GM23338 (cell line): ENCODE measurements at regions not wholly inside any gene's neighbourhood (a gene's known extent, or its start where the extent isn't known, plus 50 kb on each side); places are given as distances from the start of the nearest gene placed in this dataset.

ENCODE experiments used
- ATAC-seq: fragments of 200-7000 bp; cut with Tn5 transposase; 3 replicates; pipeline ENCODE4 v1.9.1; 2020
- DNase-seq: peaks from one replicate; pipeline ENCODE4 v3.0.0-alpha.2; 2015; ENCODE audit warnings: low spot score
- H2AFZ ChIP-seq: fragments of 200-600 bp; sonication (generic); 2 replicates; pipeline ENCODE4 v1.8.0; 2016; ENCODE audit warnings: antibody characterized with exemption, mild to moderate bottlenecking, moderate library complexity
- H3F3A ChIP-seq: fragments of 200-600 bp; sonication (generic); replicated peaks from 2 replicates; pipeline ENCODE4 v1.8.0; 2017; ENCODE audit warnings: antibody characterized with exemption, mixed run types, low read depth
- H3K27ac ChIP-seq: fragments of 200-600 bp; sonication (generic); 2 replicates; pipeline ENCODE4 v1.6.1; 2016; ENCODE audit warnings: low read depth
- H3K27me3 ChIP-seq: fragments of 200-600 bp; sonication (generic); 2 replicates; pipeline ENCODE4 v1.8.0; 2016; ENCODE audit warnings: mild to moderate bottlenecking, mixed run types, moderate library complexity; ENCODE audit not compliant: insufficient read depth
- H3K36me3 ChIP-seq: fragments of 200-600 bp; sonication (generic); 2 replicates; pipeline ENCODE4 v1.8.0; 2016; ENCODE audit warnings: mild to moderate bottlenecking; ENCODE audit not compliant: insufficient read depth
- H3K4me1 ChIP-seq: fragments of 200-600 bp; sonication (generic); 2 replicates; pipeline ENCODE4 v1.8.0; 2016; ENCODE audit warnings: mild to moderate bottlenecking, moderate library complexity; ENCODE audit not compliant: insufficient read depth
- H3K4me2 ChIP-seq: fragments of 200-600 bp; sonication (generic); 2 replicates; pipeline ENCODE4 v1.7.1; 2017; ENCODE audit warnings: mixed run types
- H3K4me3 ChIP-seq: fragments of 200-600 bp; sonication (generic); 2 replicates; pipeline ENCODE4 v1.6.1; 2016; ENCODE audit warnings: mixed run types
- H3K79me2 ChIP-seq: fragments of 200-600 bp; sonication (generic); replicated peaks from 2 replicates; pipeline ENCODE4 v1.8.0; 2017; ENCODE audit warnings: mild to moderate bottlenecking; ENCODE audit not compliant: insufficient read depth
- H3K9me2 ChIP-seq: fragments of 200-600 bp; sonication (generic); 2 replicates; pipeline ENCODE4 v1.8.0; 2017; ENCODE audit not compliant: insufficient read depth
- H4K20me1 ChIP-seq: fragments of 200-600 bp; sonication (generic); replicated peaks from 2 replicates; pipeline ENCODE4 v1.8.0; 2017; ENCODE audit warnings: mild to moderate bottlenecking; ENCODE audit not compliant: insufficient read depth
- H3K27ac Mint-ChIP-seq: 2 replicates; pipeline ENCODE4 v1.8.0; 2020; ENCODE audit warnings: inconsistent platforms, mild to moderate bottlenecking, moderate library complexity, mixed read lengths
- H3K27me3 Mint-ChIP-seq: 3 replicates; pipeline ENCODE4 v1.8.0; 2022; ENCODE audit warnings: low read depth, mild to moderate bottlenecking, moderate library complexity, mixed read lengths, inconsistent platforms; ENCODE audit not compliant: insufficient read depth, poor library complexity
- H3K36me3 Mint-ChIP-seq: 3 replicates; pipeline ENCODE4 v1.8.0; 2021; ENCODE audit warnings: low read depth, mild to moderate bottlenecking, inconsistent platforms, moderate library complexity, mixed read lengths
- H3K4me1 Mint-ChIP-seq: 3 replicates; pipeline ENCODE4 v1.8.0; 2020; ENCODE audit warnings: mild to moderate bottlenecking, inconsistent platforms, mixed read lengths
- H3K4me3 Mint-ChIP-seq: 3 replicates; pipeline ENCODE4 v1.8.0; 2021; ENCODE audit warnings: moderate library complexity, mild to moderate bottlenecking, inconsistent platforms, mixed read lengths
- H3K9me3 Mint-ChIP-seq: 3 replicates; pipeline ENCODE4 v1.8.0; 2020; ENCODE audit warnings: moderate library complexity, mild to moderate bottlenecking, inconsistent platforms, mixed read lengths
- CREB1 ChIP-seq: fragments of 250-450 bp; sonication (Bioruptor Pico); IDR thresholded peaks from 2 replicates; pipeline ENCODE4 v1.5.0; 2020; ENCODE audit warnings: low read depth, mild to moderate bottlenecking, moderate library complexity
- EZH2 ChIP-seq: fragments of 200-600 bp; sonication (generic); IDR thresholded peaks from one replicate; pipeline ENCODE4 v1.8.0; 2017; ENCODE audit warnings: antibody characterized with exemption, mild to moderate bottlenecking, low read depth; ENCODE audit not compliant: unreplicated experiment
- EZH2phosphoT487 ChIP-seq: fragments of 200-600 bp; sonication (generic); IDR thresholded peaks from one replicate; pipeline ENCODE4 v1.8.1; 2018; ENCODE audit warnings: antibody characterized with exemption; ENCODE audit not compliant: unreplicated experiment
- JUNB ChIP-seq: IDR thresholded peaks from one replicate; pipeline ENCODE4 v1.6.1; 2016; ENCODE audit warnings: antibody characterized with exemption; ENCODE audit not compliant: unreplicated experiment
- NANOG ChIP-seq: IDR thresholded peaks from 2 replicates; pipeline ENCODE4 v1.6.1; 2016; ENCODE audit warnings: antibody characterized with exemption, borderline replicate concordance
- POLR2AphosphoS5 ChIP-seq: IDR thresholded peaks from 2 replicates; pipeline ENCODE4 v1.6.1; 2016; ENCODE audit warnings: antibody characterized with exemption, low read depth
- REST ChIP-seq: IDR thresholded peaks from one replicate; pipeline ENCODE4 v1.6.1; 2018; ENCODE audit warnings: antibody characterized with exemption; ENCODE audit not compliant: unreplicated experiment
- STAT1 ChIP-seq: IDR thresholded peaks from one replicate; pipeline ENCODE4 v1.6.1; 2016; ENCODE audit warnings: antibody characterized with exemption; ENCODE audit not compliant: unreplicated experiment
- ZNF114 ChIP-seq: fragments of 250-450 bp; sonication (Bioruptor Pico); IDR thresholded peaks from 2 replicates; pipeline ENCODE4 v1.5.0; 2020; ENCODE audit warnings: mild to moderate bottlenecking, moderate library complexity
- ZNF331 ChIP-seq: fragments of 250-450 bp; sonication (Bioruptor Pico); IDR thresholded peaks from 2 replicates; pipeline ENCODE4 v1.5.0; 2020; ENCODE audit warnings: low read depth, mild to moderate bottlenecking, moderate library complexity
- TF ChIP-seq, protein P1 (sequence below), 2 experiments: fragments of 200-600 bp in 1 of 2; sonication (generic) in 1 of 2; conservative IDR thresholded peaks; 2 replicates each; pipeline versions ENCODE4 v1.5.1 to v1.6.1; 2016 to 2017; ENCODE audit warnings: antibody characterized with exemption in 2 of 2, low read depth in 2 of 2, mild to moderate bottlenecking in 2 of 2, moderate library complexity in 1 of 2
- TF ChIP-seq, protein P2 (sequence below): fragments of 250-450 bp; sonication (Bioruptor Pico); IDR thresholded peaks from 2 replicates; pipeline ENCODE4 v1.5.0; 2020; ENCODE audit warnings: mild to moderate bottlenecking, moderate library complexity
- TF ChIP-seq, protein P3 (sequence below): IDR thresholded peaks from 2 replicates; pipeline ENCODE4 v1.6.1; 2016; ENCODE audit warnings: antibody characterized with exemption

DNA sequence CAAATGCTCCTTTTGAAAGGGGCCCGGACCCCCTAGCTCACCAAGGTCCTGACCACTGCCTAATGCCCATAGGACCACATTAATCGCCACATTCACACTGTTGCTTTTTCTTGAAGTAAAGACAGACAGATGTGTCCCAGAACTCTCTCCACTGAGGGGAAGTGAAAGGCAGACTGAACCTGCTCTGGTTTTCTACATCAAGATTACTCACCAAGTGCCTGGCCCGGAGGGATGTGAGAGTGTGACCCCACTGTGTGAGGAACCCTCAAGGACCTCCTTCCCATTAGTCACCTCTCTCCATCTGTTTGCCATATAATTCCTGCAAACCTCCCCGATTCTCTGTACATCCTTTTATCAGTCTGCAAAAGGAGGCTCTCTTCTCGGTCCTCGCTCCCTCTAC, 381.5 kb downstream of the OMA1 start:
- ATAC-seq, result no peak
- TF ChIP-seq NANOG (no peak), ZNF114 (CRISPR knock-in tag) (no peak), ZNF331 (CRISPR knock-in tag) (no peak), STAT1 (no peak), CREB1 (CRISPR knock-in tag) (no peak), EZH2phosphoT487 (no peak), REST (no peak), POLR2AphosphoS5 (no peak), EZH2 (no peak), JUNB (no peak)
- TF ChIP-seq, protein P1, sequence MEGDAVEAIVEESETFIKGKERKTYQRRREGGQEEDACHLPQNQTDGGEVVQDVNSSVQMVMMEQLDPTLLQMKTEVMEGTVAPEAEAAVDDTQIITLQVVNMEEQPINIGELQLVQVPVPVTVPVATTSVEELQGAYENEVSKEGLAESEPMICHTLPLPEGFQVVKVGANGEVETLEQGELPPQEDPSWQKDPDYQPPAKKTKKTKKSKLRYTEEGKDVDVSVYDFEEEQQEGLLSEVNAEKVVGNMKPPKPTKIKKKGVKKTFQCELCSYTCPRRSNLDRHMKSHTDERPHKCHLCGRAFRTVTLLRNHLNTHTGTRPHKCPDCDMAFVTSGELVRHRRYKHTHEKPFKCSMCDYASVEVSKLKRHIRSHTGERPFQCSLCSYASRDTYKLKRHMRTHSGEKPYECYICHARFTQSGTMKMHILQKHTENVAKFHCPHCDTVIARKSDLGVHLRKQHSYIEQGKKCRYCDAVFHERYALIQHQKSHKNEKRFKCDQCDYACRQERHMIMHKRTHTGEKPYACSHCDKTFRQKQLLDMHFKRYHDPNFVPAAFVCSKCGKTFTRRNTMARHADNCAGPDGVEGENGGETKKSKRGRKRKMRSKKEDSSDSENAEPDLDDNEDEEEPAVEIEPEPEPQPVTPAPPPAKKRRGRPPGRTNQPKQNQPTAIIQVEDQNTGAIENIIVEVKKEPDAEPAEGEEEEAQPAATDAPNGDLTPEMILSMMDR (conservative IDR thresholded peaks at IDR 0.05; ENCODE audit: low read depth in 2 of 2), result no peak
- TF ChIP-seq, protein P2, sequence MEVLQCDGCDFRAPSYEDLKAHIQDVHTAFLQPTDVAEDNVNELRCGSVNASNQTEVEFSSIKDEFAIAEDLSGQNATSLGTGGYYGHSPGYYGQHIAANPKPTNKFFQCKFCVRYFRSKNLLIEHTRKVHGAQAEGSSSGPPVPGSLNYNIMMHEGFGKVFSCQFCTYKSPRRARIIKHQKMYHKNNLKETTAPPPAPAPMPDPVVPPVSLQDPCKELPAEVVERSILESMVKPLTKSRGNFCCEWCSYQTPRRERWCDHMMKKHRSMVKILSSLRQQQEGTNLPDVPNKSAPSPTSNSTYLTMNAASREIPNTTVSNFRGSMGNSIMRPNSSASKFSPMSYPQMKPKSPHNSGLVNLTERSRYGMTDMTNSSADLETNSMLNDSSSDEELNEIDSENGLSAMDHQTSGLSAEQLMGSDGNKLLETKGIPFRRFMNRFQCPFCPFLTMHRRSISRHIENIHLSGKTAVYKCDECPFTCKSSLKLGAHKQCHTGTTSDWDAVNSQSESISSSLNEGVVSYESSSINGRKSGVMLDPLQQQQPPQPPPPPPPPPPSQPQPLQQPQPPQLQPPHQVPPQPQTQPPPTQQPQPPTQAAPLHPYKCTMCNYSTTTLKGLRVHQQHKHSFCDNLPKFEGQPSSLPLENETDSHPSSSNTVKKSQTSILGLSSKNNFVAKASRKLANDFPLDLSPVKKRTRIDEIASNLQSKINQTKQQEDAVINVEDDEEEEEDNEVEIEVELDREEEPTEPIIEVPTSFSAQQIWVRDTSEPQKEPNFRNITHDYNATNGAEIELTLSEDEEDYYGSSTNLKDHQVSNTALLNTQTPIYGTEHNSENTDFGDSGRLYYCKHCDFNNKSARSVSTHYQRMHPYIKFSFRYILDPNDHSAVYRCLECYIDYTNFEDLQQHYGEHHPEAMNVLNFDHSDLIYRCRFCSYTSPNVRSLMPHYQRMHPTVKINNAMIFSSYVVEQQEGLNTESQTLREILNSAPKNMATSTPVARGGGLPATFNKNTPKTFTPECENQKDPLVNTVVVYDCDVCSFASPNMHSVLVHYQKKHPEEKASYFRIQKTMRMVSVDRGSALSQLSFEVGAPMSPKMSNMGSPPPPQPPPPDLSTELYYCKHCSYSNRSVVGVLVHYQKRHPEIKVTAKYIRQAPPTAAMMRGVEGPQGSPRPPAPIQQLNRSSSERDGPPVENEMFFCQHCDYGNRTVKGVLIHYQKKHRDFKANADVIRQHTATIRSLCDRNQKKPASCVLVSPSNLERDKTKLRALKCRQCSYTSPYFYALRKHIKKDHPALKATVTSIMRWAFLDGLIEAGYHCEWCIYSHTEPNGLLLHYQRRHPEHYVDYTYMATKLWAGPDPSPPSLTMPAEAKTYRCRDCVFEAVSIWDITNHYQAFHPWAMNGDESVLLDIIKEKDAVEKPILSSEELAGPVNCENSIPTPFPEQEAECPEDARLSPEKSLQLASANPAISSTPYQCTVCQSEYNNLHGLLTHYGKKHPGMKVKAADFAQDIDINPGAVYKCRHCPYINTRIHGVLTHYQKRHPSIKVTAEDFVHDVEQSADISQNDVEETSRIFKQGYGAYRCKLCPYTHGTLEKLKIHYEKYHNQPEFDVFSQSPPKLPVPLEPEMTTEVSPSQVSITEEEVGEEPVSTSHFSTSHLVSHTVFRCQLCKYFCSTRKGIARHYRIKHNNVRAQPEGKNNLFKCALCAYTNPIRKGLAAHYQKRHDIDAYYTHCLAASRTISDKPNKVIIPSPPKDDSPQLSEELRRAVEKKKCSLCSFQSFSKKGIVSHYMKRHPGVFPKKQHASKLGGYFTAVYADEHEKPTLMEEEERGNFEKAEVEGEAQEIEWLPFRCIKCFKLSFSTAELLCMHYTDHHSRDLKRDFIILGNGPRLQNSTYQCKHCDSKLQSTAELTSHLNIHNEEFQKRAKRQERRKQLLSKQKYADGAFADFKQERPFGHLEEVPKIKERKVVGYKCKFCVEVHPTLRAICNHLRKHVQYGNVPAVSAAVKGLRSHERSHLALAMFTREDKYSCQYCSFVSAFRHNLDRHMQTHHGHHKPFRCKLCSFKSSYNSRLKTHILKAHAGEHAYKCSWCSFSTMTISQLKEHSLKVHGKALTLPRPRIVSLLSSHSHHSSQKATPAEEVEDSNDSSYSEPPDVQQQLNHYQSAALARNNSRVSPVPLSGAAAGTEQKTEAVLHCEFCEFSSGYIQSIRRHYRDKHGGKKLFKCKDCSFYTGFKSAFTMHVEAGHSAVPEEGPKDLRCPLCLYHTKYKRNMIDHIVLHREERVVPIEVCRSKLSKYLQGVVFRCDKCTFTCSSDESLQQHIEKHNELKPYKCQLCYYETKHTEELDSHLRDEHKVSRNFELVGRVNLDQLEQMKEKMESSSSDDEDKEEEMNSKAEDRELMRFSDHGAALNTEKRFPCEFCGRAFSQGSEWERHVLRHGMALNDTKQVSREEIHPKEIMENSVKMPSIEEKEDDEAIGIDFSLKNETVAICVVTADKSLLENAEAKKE, result no peak
- TF ChIP-seq, protein P3, sequence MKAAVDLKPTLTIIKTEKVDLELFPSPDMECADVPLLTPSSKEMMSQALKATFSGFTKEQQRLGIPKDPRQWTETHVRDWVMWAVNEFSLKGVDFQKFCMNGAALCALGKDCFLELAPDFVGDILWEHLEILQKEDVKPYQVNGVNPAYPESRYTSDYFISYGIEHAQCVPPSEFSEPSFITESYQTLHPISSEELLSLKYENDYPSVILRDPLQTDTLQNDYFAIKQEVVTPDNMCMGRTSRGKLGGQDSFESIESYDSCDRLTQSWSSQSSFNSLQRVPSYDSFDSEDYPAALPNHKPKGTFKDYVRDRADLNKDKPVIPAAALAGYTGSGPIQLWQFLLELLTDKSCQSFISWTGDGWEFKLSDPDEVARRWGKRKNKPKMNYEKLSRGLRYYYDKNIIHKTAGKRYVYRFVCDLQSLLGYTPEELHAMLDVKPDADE, result no peak
- no peak for DNase-seq
- H3F3A ChIP-seq, result no peaks in the 10 kb centered on the region
- H3K36me3 ChIP-seq, result no peaks in the 10 kb centered on the region
- H3K9me2 ChIP-seq, result no peaks in the 10 kb centered on the region
- Mint-ChIP-seq H3K4me3 (no peak overlapping the region), H3K36me3 (peaks cover 17% of the 10 kb centered on the region), H3K9me3 (peaks cover 19% of the 10 kb centered on the region), H3K27ac (no peak overlapping the region), H3K4me1 (peaks cover 34% of the 10 kb centered on the region), H3K27me3 (peaks cover 6% of the 10 kb centered on the region)
- H3K79me2 ChIP-seq, result no peaks in the 10 kb centered on the region
- peaks cover 22% of the 10 kb centered on the region for H3K4me1 ChIP-seq
- no peaks in the 10 kb centered on the region for H3K27me3 ChIP-seq
- no peak overlapping the region for H3K4me3 ChIP-seq
- H3K27ac ChIP-seq, result no peak overlapping the region
- no peak overlapping the region for H3K4me2 ChIP-seq
- no peak overlapping the region for H2AFZ ChIP-seq
- no peaks in the 10 kb centered on the region for H4K20me1 ChIP-seq
